Non-pigmented ciliary epithelial cell (primary cell): ENCODE measurements at regions not wholly inside any gene's neighbourhood (a gene's known extent, or its start where the extent isn't known, plus 50 kb on each side); places are given as distances from the start of the nearest gene placed in this dataset.

ENCODE experiments used
- DNase-seq: peaks from one replicate; pipeline ENCODE4 v3.0.0-alpha.2; 2010; ENCODE audit warnings: low read depth

- DNase-seq = no peak
These were observed 89.3 kb upstream of the NKX1-1 start for GRCh38 chr4:1495416-1496115.

- no peak for DNase-seq
These were observed 88.4 kb upstream of the NKX1-1 start for GRCh38 chr4:1494416-1495315.

- DNase-seq = no peak
These were observed 87.5 kb upstream of the NKX1-1 start for GRCh38 chr4:1493540-1494287.

GRCh38 chr4:1492651-1493539 is 86.7 kb upstream of the NKX1-1 start:
- no peak for DNase-seq

- DNase-seq = no peak
These were observed 85.9 kb upstream of the NKX1-1 start for GRCh38 chr4:1492142-1492457.

- no peak for DNase-seq
These were observed 85.3 kb upstream of the NKX1-1 start for GRCh38 chr4:1491328-1492141.

GRCh38 chr4:1490654-1491327 is 84.5 kb upstream of the NKX1-1 start:
- DNase-seq = no peak

GRCh38 chr4:1490011-1490653 is 83.9 kb upstream of the NKX1-1 start:
- no peak for DNase-seq

- no peak for DNase-seq
These were observed 83.4 kb upstream of the NKX1-1 start for GRCh38 chr4:1489639-1489995.

- no peak for DNase-seq
These were observed 82.8 kb upstream of the NKX1-1 start for GRCh38 chr4:1488831-1489638.

GRCh38 chr4:1488357-1488756 is 82.1 kb upstream of the NKX1-1 start:
- DNase-seq = no peak

GRCh38 chr4:1487761-1488160 is 81.5 kb upstream of the NKX1-1 start:
- no peak for DNase-seq

- no peak for DNase-seq
These were observed 80.9 kb upstream of the NKX1-1 start for GRCh38 chr4:1487106-1487505.

- no peak for DNase-seq
These were observed 79.0 kb upstream of the NKX1-1 start for GRCh38 chr4:1485280-1485679.

GRCh38 chr4:1480720-1481119 is 74.5 kb upstream of the NKX1-1 start:
- DNase-seq = no peak

GRCh38 chr4:1479454-1479853 is 73.2 kb upstream of the NKX1-1 start:
- no peak for DNase-seq

GRCh38 chr4:1478766-1479355 is 72.6 kb upstream of the NKX1-1 start:
- no peak for DNase-seq

- DNase-seq = no peak
These were observed 71.0 kb upstream of the NKX1-1 start for GRCh38 chr4:1477045-1477840.
